ENCODE measurements at regions not wholly inside any gene's neighbourhood (a gene's known extent, or its start where the extent isn't known, plus 50 kb on each side); places are given as distances from the start of the nearest gene placed in this dataset.

DNA sequence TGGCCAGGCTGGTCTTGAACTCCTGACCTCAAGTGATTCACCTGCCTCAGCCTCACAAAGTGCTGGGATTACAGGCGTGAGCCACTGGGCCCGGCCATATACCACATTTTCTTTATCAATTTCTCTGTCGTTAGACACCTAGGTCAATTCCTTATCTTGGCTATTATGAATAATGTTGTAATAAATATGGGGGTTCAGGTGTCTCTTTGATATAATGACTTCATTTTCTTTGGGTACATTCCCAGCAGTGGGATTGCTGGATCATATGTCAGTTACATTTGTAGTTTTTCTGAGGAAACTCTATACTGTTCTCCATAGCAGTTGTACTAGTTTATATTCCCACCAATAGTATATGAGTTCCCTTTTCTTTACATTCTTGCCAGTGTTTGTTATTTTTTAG lies 67.8 kb upstream of the DDHD1 start:
- H3K4me3 ChIP-seq (ENCODE audit: control extremely low read depth in 1 of 5, extremely low read depth in 1 of 5, insufficient read depth in 1 of 5, low read depth in 2 of 5, low read length in 4 of 5): no peak overlapping the region
- Mint-ChIP-seq H3K27ac (no peak overlapping the region), H3K9me3 (ENCODE audit: insufficient read depth) (no peaks in the 10 kb centered on the region), H3K27me3 (no peaks in the 10 kb centered on the region), H3K4me1 (peaks cover 8% of the 10 kb centered on the region), H3K4me3 (no peak overlapping the region)
- H3K27ac ChIP-seq (ENCODE audit: low read length in 2 of 2): no peak overlapping the region
- H3K79me2 ChIP-seq (ENCODE audit: control insufficient read depth, insufficient read depth, low read length): no peaks in the 10 kb centered on the region
- no peaks in the 10 kb centered on the region for H3K36me3 ChIP-seq (replicated peaks in 1 of 2; ENCODE audit: control extremely low read depth in 1 of 2, control insufficient read depth in 1 of 2, extremely low read depth in 1 of 2, insufficient read depth in 2 of 2, low read length in 1 of 2)
- H3K27me3 ChIP-seq (replicated peaks in 1 of 4; ENCODE audit: control extremely low read depth in 1 of 4, control insufficient read depth in 3 of 4, insufficient read depth in 4 of 4, low read length in 3 of 4): no peaks in the 10 kb centered on the region
- intact Hi-C loops (cut with micrococcal nuclease): no loop called here
- DNase-seq: no peak
- no peak overlapping the region for H2AFZ ChIP-seq (ENCODE audit: insufficient read depth, low read depth, low read length, poor library complexity, severe bottlenecking)
- CTCF ChIA-PET: no interaction called here
- H3K9me3 ChIP-seq (ENCODE audit: control extremely low read depth in 1 of 3, control insufficient read depth in 2 of 3, insufficient read depth in 1 of 3, low read length in 2 of 3): peaks cover 2 to 6% (median 5%) of the 10 kb centered on the region in 3 donors
- no peak for ATAC-seq (ENCODE audit: low read depth)
- H3K4me2 ChIP-seq (replicated peaks; ENCODE audit: low read depth, low read length, poor library complexity, severe bottlenecking): no peak overlapping the region
- H4K20me1 ChIP-seq (ENCODE audit: control insufficient read depth, insufficient read depth, low read length, poor library complexity, severe bottlenecking): no peaks in the 10 kb centered on the region
- POLR2A ChIA-PET: no interaction called here
- TF ChIP-seq, protein P1, sequence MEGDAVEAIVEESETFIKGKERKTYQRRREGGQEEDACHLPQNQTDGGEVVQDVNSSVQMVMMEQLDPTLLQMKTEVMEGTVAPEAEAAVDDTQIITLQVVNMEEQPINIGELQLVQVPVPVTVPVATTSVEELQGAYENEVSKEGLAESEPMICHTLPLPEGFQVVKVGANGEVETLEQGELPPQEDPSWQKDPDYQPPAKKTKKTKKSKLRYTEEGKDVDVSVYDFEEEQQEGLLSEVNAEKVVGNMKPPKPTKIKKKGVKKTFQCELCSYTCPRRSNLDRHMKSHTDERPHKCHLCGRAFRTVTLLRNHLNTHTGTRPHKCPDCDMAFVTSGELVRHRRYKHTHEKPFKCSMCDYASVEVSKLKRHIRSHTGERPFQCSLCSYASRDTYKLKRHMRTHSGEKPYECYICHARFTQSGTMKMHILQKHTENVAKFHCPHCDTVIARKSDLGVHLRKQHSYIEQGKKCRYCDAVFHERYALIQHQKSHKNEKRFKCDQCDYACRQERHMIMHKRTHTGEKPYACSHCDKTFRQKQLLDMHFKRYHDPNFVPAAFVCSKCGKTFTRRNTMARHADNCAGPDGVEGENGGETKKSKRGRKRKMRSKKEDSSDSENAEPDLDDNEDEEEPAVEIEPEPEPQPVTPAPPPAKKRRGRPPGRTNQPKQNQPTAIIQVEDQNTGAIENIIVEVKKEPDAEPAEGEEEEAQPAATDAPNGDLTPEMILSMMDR (IDR thresholded peaks at IDR 0.05): no peak
- no peak for TF ChIP-seq EZH2 (IDR thresholded peaks at IDR 0.05; ENCODE audit: borderline replicate concordance, insufficient read depth, low read depth, low read length, poor library complexity, severe bottlenecking)
- no CpG with 5 or more reads among the region's 3 CpGs for WGBS (ENCODE audit: insufficient coverage)
- peaks cover 6 to 8% of the 10 kb centered on the region in 2 donors for H3K4me1 ChIP-seq (ENCODE audit: control insufficient read depth in 2 of 2, insufficient read depth in 2 of 2, low read length in 2 of 2)
- no peak overlapping the region for H3K9ac ChIP-seq (ENCODE audit: low read length)

DNA sequence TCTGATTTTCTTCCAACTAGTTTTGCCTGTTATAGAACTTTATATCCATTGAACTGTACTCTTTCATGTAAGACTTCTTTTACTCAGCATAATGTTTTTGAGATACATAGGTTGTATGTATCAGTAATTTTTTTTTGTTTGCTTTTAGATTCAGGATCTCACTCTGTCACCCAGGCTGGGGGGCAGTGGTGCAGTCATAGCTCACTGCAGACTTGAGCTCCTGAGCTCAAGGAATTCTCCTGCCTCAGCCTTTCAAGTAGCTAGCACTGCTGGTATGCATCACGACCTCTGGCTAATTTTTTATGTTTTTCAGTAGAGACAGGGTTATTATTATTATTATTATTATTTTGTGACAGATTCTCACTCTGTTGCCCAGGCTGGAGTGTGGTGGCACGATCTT lies 65.0 kb upstream of the DDHD1 start:
- Mint-ChIP-seq H3K27me3 (no peaks in the 10 kb centered on the region), H3K27ac (peak overlapping the region; percentile 42), H3K9me3 (ENCODE audit: insufficient read depth) (no peaks in the 10 kb centered on the region), H3K4me3 (peak overlapping the region; percentile 93), H3K4me1 (peaks cover 8% of the 10 kb centered on the region)
- DNase-seq: no peak
- H3K9ac ChIP-seq (ENCODE audit: low read length): peak overlapping the region; percentile 73
- ChIA-PET POLR2A (interaction anchor here (1.4 kb wide), 1 partner anchor 65 kb away, joined by 9 read pairs; the partner anchor contains the start of gene DDHD1), CTCF (interaction anchor here (1.1 to 1.6 kb wide), 4 partner anchors 65 to 1111 kb away, joined by 3 to 10 read pairs (median 5); partner anchors contain the start of gene DDHD1)
- peak overlapping the region in 1 of 2 donors; percentile 2 for H3K27ac ChIP-seq (ENCODE audit: low read length in 2 of 2)
- no peak for ATAC-seq (ENCODE audit: low read depth)
- H2AFZ ChIP-seq (ENCODE audit: insufficient read depth, low read depth, low read length, poor library complexity, severe bottlenecking): peak overlapping the region; percentile 89
- peaks cover 6 to 8% of the 10 kb centered on the region in 2 donors for H3K4me1 ChIP-seq (ENCODE audit: control insufficient read depth in 2 of 2, insufficient read depth in 2 of 2, low read length in 2 of 2)
- H3K9me3 ChIP-seq (ENCODE audit: control extremely low read depth in 1 of 3, control insufficient read depth in 2 of 3, insufficient read depth in 1 of 3, low read length in 2 of 3): peaks cover 0 to 5% (median 0%) of the 10 kb centered on the region in 3 donors
- peak overlapping the region; percentile 93 for H3K4me2 ChIP-seq (replicated peaks; ENCODE audit: low read depth, low read length, poor library complexity, severe bottlenecking)
- WGBS (ENCODE audit: insufficient coverage): no CpG with 5 or more reads among the region's 2 CpGs
- intact Hi-C loops (cut with micrococcal nuclease): loop anchor here (5.0 to 10.0 kb wide), 2 partner anchors 89 to 113 kb away; no protein-coding TSS in a partner anchor
- peak overlapping the region in 4 of 5 experiments; percentile 48 to 68 (median 63) for H3K4me3 ChIP-seq (ENCODE audit: control extremely low read depth in 1 of 5, extremely low read depth in 1 of 5, insufficient read depth in 1 of 5, low read depth in 2 of 5, low read length in 4 of 5)
- H3K27me3 ChIP-seq (replicated peaks in 1 of 4; ENCODE audit: control extremely low read depth in 1 of 4, control insufficient read depth in 3 of 4, insufficient read depth in 4 of 4, low read length in 3 of 4): no peaks in the 10 kb centered on the region
- H4K20me1 ChIP-seq (ENCODE audit: control insufficient read depth, insufficient read depth, low read length, poor library complexity, severe bottlenecking): no peaks in the 10 kb centered on the region
- no peaks in the 10 kb centered on the region for H3K36me3 ChIP-seq (replicated peaks in 1 of 2; ENCODE audit: control extremely low read depth in 1 of 2, control insufficient read depth in 1 of 2, extremely low read depth in 1 of 2, insufficient read depth in 2 of 2, low read length in 1 of 2)
- TF ChIP-seq, protein P1 (IDR thresholded peaks at IDR 0.05): no peak
- no peak for TF ChIP-seq EZH2 (IDR thresholded peaks at IDR 0.05; ENCODE audit: borderline replicate concordance, insufficient read depth, low read depth, low read length, poor library complexity, severe bottlenecking)
- no peaks in the 10 kb centered on the region for H3K79me2 ChIP-seq (ENCODE audit: control insufficient read depth, insufficient read depth, low read length)

Data from B cell (primary cell).